HG02973 (cell line): ENCODE measurements at regions not wholly inside any gene's neighbourhood (a gene's known extent, or its start where the extent isn't known, plus 50 kb on each side); places are given as distances from the start of the nearest gene placed in this dataset.
"Not testable (repeated sequence)": the region's sequence is repeated elsewhere in the genome, so short reads cannot be mapped to it uniquely, and the experiment has no call there.

ENCODE experiments used
- ATAC-seq: cut with Tn5 transposase; IDR thresholded peaks from one replicate; pipeline ENCODE4 v1.9.1; 2021; ENCODE audit warnings: moderate library complexity; ENCODE audit not compliant: unreplicated experiment

DNA sequence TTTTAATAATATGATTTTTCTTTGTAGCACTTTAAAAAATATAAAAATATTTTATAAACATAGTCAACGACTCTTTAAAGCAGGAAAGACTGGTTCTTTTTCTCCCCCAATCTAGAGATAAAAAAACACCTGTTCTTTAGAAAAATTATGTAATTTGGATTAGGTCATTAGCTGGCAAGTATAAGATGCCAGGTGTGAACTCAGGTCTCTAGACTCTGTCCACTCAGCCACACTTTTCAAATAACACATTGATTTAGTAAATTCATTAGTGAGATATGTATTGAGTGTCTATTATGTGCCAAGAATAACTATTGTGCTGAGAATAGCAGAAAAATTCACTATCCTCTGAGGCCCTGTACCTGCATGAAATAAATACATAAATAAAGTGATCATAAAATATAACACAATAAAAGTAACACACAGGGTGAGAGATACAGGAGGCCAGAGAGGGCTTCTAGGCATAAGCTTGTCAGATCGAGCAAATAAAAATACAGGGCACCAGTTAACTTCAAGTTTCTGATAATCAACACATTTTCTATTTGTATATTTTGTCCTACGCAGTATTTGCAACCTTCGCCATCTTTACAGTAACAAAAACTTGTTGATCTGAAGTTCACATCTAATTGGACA, 867.1 kb upstream of the GBE1 start:
- no peak for ATAC-seq

DNA sequence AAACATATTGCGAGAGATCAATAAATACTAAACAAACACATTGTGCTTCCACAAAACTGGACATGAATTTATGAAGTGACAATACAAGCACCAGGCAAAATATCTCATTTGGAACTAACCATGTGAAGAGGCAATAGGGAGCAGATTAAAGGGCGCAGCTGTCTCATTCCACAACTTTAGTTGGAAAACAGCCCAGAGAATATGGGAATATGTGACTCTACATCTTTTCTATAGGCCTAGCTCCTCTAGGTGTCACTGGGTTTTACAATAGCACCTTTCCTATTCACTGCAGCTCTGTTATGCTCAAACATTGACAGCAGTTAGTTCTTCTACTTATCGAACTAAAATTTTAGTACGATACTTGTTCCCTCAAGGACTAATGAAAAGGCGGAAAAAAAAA, 866.3 kb upstream of the GBE1 start:
- no peak for ATAC-seq

DNA sequence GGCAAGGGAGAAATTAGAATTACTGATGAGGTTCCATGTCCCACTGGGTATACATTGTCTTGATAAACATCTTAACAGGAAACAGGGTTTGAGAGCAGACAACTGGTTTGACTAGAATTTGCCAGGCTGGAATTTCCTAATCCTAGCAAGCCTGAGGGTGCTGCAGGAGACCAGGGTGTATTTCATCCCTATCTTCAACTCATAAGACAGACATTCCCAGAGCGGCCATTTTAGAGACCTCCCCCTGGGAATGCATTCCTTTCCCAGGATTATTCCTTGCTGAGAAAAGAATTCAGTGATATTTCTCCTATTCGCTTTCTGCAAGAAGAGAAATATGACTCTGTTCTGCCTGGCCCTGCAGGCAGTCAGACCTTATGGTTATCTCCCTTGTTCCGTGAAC, 859.3 kb upstream of the GBE1 start:
- not testable (repeated sequence) for ATAC-seq

DNA sequence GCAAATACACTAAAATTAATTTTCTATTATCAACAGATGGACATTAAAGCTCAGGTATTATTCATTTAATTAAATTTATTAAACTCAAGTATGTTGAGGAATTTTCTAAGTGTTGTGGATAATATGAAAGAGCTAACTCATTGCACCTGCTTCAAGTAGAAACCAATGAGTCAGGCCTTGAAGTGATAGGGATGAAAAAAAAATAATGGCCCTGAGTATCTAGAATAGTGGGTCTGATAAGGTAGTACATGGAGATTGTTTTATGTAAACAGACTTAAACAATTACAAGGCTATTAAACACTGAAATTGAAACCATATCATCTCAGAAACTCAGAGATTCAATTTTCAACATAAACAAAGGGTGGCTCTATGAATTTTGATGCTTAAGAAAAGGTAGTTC, 857.1 kb upstream of the GBE1 start:
- ATAC-seq: no peak

DNA sequence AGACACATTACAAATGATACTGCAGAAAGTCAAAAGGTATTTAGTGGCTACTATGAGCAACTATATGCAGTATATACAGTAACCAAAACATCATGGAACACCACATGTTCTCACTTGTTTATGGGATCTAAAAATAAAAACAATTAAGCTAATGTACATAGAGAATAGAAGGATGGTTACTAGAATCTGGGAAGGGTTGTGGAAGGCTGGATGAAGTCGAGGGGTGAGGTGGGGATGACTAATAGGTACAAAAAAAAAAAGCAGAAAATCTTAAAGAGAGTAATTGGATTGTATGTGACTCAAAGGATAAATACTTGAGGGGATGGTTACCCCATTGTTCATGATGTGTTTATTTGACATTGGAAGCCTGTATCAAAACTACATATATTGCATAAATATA, 848.8 kb upstream of the GBE1 start:
- no peak for ATAC-seq

DNA sequence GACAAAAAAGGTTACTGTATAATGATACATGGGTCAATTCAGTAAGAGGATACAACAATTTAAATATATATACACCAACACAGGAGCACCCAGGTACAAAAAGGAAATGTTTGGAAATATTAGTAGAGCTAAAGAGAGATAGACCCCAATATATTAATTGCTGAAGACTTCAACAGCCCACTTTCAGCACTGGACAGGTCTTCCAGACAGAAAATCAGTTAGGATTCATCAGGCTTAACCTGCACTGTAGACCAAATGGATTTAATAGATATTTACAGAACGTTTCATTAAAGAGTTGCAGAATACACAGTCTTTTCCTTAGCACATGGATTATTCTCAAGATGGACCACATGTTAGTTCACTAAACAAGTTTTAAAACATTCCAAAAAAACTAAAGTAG, 845.9 kb upstream of the GBE1 start:
- ATAC-seq: no peak

DNA sequence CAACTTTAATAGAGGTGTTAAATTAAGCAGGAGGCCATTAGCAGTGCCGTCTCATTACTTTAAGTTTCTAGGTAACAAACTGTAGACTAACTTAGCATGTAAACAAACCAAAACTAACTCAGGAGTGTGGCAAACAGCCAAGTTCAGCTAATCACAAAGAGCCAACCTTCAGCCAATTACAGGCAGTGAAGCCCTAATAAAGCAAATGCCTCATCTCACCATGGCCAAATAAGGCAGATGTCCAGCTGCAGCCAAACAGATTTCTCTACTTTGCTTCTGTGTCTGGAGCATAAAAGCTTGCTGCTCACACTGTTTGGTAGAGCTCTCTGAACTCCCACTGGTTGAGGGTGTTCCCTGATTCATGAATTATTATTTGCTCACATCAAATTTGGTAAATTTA, 835.4 kb upstream of the GBE1 start:
- no peak for ATAC-seq

DNA sequence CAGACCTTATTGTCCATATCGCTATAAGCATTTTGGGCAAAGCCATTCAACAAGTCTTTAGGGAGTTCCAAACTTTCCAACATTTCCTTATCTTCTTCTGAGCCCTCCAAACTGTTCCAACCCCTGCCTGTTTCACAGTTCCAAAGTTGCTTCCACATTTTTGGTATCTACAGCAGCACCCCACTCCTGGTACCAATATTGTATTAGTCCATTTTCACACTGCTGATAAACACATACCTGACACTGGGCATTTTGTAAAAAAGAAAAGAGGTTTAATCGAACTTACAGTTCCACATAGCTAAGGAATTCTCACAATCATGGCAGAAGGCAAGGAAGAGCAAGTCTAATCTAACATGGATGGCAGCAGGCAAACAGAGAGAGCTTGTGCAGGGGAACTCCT, 834.1 kb upstream of the GBE1 start:
- no peak for ATAC-seq

DNA sequence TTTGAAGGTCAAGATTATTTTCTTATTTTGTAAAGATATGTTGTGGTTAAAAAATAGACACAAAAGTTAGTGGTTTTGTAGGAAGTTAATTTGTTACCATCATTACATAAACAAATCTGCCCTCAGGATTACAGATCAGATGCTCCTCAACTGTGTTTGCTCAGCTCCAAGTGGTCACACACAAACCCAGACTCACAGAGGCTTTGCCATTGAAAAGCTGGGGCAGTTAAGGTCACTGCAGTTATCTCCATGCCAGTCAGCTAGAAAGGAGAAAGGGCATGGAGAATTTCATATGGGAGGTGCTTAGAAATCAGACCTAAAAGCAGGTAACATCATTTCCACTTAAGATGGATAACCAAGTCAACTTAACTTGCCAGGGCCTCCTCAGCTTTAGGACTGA, 825.7 kb upstream of the GBE1 start:
- no peak for ATAC-seq

DNA sequence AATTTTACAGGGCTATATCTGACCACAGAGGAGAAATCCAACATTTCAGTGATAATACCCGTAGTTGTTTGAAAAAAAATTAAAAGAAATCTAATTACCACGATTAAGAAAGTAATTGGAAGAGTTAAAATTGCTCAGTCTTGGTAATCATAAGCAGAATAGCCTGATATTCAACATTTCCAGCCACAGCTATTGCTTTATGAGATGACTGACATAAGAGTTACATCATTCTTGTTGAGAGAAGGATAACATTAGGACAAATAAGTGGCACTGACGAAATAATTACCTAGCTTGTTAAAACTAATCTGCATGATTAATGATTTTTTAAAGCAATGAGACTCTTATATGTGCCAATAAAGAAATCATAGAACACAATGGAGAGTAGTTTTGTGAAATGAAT, 825.0 kb upstream of the GBE1 start:
- no peak for ATAC-seq

DNA sequence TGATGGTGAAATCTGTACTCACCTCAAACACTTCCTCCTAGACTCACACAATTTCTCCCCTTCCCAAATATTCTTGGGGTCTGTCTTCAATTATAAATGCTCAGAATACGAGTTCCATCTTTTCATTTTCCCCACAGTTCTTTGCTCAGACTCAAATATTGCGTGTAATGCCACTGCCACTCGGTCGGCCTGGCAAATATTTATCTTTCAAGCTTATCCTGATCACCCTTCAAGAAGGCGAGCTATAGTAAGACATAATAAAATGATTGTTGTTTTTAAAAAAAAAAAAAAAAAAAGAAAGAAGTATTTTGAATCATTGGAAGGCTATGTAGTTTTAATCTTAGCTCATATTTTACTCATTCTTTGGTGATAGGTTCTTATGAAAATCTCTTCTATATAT, 824.6 kb upstream of the GBE1 start:
- not testable (repeated sequence) for ATAC-seq

DNA sequence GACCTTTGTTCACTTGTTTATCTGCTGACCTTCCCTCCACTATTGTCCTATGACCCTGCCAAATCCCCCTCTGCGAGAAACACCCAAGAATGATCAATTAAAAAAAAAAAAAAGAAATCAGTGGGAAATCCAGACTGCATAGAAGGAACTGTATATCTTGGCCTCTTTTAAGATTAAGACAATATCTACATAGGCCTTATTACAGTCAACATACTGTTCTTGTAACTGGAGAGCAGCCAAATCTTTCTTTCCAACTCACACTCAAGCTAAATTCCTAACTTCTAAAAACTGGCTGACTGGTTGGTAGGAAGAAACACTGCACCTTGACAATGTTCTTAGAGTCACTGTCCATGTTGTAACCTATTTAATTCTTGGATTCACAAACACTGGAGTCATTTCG, 824.1 kb upstream of the GBE1 start:
- not testable (repeated sequence) for ATAC-seq

DNA sequence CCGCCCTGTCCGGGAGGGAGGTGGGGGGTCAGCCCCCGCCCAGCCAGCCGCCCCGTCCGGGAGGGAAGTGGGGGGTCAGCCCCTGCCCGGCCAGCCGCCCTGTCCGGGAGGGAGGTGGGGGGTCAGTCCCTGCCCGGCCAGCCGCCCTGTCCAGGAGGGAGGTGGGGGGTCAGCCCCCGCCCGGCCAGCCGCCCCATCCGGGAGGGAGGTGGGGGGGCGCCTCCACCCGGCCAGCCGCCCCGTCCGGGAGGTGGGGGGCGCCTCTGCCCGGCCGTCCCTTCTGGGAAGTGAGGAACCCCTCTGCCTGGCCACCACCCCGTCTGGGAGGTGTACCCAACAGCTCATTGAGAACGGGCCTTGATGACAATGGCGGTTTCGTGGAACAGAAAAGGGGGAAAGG, 823.4 kb upstream of the GBE1 start:
- not testable (repeated sequence) for ATAC-seq

DNA sequence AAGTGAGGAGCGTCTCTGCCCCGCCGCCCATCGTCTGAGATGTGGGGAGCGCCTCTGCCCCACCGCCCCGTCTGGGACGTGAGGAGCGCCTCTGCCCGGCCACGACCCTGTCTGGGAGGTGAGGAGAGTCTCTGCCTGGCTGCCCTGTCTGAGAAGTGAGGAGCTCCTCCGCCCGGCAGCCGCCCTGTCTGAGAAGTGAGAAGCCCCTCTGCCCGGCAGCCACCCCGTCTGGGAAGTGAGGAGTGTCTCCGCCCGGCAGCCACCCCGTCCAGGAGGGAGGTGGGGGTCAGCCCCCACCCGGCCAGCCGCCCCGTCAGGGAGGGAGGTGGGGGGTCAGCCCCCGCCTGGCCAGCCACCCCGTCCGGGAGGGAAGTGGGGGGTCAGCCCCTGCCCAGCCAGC, 823.0 kb upstream of the GBE1 start:
- ATAC-seq: not testable (repeated sequence)

DNA sequence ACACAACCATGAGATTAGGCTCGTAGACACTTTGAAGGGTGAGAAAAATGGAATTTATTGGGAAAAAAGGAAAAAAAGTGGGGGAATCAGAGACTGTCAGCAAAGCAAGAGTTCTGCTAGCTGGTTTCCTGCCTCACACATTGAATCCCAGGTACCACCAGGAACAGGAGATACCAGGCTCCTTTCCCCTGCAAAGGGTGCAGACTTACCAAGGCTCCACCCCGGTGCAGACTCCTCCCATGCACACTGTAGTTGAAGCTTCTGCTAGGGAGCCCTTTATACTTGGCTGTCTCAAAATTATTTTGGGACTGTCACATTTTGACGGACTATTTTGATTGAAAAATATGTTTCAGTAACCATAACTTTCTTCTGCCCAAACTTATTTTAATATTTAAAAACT, 819.9 kb upstream of the GBE1 start:
- ATAC-seq: no peak

DNA sequence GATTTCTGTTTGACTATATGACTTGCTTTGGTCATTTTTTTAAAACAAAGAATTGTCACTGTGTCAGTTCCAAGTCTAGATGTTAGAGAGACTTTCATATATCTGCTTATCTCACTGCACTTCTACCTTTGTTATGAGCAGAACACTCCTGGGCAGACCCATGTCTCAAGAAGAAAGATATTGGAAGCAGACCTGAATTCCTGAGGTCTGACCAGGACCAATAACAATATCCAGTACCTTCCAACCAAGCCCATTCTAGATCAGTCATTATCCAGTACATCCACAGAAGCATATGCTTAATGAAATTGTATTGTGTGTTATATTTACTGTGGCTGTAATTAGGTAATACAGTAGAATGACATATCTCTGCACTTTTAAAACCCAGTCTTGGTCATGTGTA, 811.3 kb upstream of the GBE1 start:
- ATAC-seq: no peak

DNA sequence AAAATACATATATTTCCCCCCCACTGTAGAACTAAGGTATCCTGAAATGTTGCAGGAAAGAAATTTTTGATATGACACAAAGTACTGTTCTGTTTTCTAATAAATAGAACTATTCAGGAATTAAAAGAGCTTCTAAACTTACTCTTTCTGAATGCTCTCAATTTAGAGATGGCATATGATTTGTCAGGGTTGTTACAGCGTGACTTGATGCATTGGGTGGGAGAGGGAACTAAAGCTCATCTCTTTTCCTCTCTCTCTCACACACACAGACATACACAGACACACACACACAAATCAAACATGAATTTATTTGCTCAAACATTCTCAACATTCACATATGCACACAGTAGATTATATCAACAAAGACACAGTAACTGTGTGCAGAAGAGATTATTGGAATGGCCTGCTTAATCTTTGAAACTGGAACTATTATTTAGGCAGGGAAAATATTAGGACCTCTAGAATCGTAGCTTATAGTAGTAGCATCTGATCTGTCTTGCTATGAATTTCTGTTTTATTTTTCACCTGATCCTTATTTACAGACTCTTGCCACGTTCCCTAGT, 807.4 kb upstream of the GBE1 start:
- no peak for ATAC-seq

DNA sequence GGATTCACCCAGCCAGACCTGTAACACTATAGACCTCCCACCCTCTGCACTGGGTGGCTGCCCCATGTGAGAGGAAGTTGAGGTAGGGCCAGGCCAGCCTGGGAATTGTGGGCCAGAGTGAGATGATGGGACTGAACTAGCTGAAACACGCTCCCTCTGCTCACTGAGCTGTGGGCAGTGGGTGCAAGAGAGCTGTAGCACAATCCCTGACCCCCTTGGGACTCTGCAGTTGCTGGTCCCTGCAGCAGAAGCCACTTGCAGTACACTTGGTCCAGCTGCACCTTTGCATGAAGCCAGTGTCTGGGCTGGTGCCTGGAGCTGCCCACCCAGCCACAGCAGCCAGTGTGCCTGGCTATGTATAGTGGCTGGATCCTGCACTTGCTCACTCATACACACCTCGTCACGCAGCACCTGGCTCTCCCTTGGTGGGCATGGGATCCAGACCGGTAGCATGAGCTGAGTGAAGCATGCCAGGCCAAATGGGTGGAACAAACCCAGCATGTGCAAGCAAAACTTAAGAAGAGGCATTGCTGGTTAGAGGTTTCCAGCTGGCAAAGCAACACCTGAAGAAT, 805.7 kb upstream of the GBE1 start:
- no peak for ATAC-seq

DNA sequence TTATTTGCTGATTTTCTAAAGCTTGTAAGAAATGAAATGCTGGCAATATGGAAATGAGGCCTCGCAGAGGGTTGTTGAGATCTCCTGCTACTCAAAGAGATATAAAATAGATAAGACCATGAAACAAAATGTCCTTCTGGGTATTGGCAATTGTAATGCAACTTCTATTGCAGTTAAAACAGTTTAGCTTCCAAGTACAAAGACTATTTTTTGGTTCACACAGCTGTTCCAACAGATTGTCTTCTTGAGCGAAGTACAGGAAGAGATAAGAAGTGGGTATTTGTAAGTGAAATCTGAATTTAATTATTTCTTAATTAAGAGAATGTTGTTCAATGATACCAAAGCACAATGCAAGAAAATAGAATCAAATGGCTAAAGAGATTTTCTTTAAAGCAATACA, 801.5 kb upstream of the GBE1 start:
- ATAC-seq: no peak

DNA sequence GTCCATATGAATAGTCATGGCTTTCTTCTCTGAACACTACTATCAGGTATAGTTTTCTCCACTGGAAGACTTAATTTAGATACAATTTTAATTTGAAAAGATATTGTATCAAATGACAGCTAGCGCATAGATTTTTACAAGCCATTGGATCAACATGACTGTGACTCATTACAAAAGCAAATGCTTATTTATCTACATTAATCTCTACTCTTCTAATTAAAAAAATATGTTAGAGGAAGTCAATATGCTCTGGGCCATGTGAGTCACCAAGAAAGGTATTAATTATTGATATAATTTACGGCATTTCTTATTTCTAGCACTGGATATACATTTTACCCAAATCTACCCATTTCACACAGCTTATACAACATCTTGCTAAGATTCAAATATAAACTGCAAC, 800.3 kb upstream of the GBE1 start:
- no peak for ATAC-seq

DNA sequence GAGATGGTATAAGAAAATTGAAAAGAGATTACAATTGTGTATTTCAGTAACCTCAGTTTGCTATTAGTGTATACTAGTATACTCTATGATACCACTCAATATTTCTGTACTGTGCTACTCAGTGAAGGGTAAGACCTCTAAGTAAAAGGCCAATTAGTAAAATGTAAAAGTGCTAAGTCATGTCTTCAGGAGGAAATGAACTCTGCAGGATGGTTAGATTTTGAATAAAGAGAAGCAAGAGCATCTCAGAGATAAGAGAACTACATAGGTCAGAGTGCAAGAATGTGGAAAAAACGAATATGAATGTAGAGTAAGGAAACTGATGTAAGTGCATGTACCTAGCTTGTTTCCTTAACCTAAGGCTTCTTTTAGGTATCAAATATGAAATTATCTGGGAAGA, 796.6 kb upstream of the GBE1 start:
- ATAC-seq: no peak

DNA sequence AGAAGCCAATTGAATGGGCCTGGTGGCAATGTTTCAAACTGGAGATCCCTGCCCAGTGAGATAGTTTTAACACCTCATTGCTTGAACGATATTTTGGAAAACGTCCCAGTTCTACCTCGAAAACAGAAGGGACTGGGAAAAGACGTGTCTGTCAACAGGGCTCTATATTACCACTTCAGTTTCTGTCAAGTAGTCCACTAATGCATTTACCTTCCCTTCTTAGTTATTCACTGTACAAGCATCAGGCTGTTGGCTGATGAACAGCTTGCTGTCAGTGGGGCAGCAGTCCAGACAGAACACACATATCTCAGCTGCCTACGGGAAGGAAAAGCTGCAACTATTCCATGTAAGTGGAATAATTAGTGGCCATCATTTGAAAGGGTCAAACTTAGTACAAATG, 794.7 kb upstream of the GBE1 start:
- no peak for ATAC-seq

DNA sequence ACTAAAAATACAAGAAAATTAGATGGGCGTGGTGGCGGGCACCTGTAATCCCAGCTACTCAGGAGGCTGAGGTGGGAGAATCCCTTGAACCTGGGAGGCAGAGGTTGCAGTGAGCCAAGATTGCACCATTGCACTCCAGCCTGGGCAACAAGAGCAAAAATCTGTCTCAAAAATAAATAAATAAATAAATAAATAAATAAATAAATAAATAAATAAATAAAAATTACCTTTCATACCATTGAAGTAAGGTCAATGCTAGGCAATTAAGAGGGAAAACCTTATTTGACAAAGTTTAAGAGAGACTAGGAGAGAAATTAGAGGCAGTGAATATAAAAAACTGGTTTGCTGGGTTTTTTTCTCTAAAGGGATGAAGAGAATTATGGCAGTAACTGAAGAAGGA, 781.1 kb upstream of the GBE1 start:
- not testable (repeated sequence) for ATAC-seq
